IMR-90 (cell line): ENCODE measurements at regions not wholly inside any gene's neighbourhood (a gene's known extent, or its start where the extent isn't known, plus 50 kb on each side); places are given as distances from the start of the nearest gene placed in this dataset.

Experiments
- ATAC-seq: fragments of 200-7000 bp; cut with Tn5 transposase; 2 replicates; pipeline ENCODE4 v1.9.1; 2020; ENCODE audit warnings: low read depth, mild to moderate bottlenecking, moderate library complexity
- BruUV-seq: library from RNA; stranded (reverse); fragments of 400-500 nt; replicated peaks from 2 replicates; lab custom pipeline; 2021; lab: Mats Ljungman, UMichigan
- CTCF ChIA-PET: fragments of 300-600 bp; formaldehyde crosslinking; extraction: SDS; loops from one replicate; lab custom pipeline; 2021; ENCODE audit warnings: antibody characterized with exemption; lab: Yijun Ruan, JAX
- POLR2A ChIA-PET: fragments of 300-600 bp; sonication (Branson Sonifier 250); formaldehyde crosslinking; loops from one replicate; lab custom pipeline; 2022; ENCODE audit warnings: antibody characterized with exemption; ENCODE audit not compliant: unreplicated experiment; lab: Charles Lee
- DNase-seq: peaks from one replicate; pipeline ENCODE4 v3.0.0; 2013
- H2AFZ ChIP-seq: replicated peaks from 2 replicates; pipeline ENCODE3; 2013; ENCODE audit warnings: low read length, mild to moderate bottlenecking; ENCODE audit not compliant: poor library complexity
- H2AK5ac ChIP-seq: 2 replicates; pipeline ENCODE4 v1.6.1; 2013; ENCODE audit warnings: low read depth, low read length, inconsistent platforms
- H2AK9ac ChIP-seq: replicated peaks from 2 replicates; pipeline ENCODE3; 2013; ENCODE audit warnings: mild to moderate bottlenecking, low read depth, low read length, moderate library complexity; ENCODE audit not compliant: poor library complexity
- H2BK120ac ChIP-seq: 2 replicates; pipeline ENCODE4 v1.6.1; 2013; ENCODE audit warnings: low read depth, low read length, inconsistent platforms
- H2BK15ac ChIP-seq: 3 replicates; pipeline ENCODE4 v1.6.1; 2013; ENCODE audit warnings: low read depth, low read length, inconsistent platforms
- H2BK20ac ChIP-seq: 2 replicates; pipeline ENCODE4 v1.6.1; 2013; ENCODE audit warnings: low read depth, mild to moderate bottlenecking, inconsistent platforms, low read length, moderate library complexity
- H2BK5ac ChIP-seq: 2 replicates; pipeline ENCODE4 v1.6.1; 2013; ENCODE audit warnings: mild to moderate bottlenecking, low read depth, low read length, inconsistent platforms; ENCODE audit not compliant: poor library complexity, severe bottlenecking
- H3K14ac ChIP-seq: replicated peaks from 2 replicates; pipeline ENCODE4 v1.6.1; 2013; ENCODE audit warnings: low read depth, low read length, inconsistent platforms
- H3K18ac ChIP-seq: 2 replicates; pipeline ENCODE4 v1.6.1; 2013; ENCODE audit warnings: low read depth, low read length, control low read depth
- H3K23ac ChIP-seq: 2 replicates; pipeline ENCODE4 v1.6.1; 2013; ENCODE audit warnings: low read depth, low read length, inconsistent platforms
- H3K27ac ChIP-seq: 2 replicates; pipeline ENCODE4 v1.5.1; 2013; ENCODE audit warnings: mild to moderate bottlenecking, control low read depth, low read length; ENCODE audit not compliant: insufficient read depth
- H3K27me3 ChIP-seq: 2 replicates; pipeline ENCODE4 v1.6.1; 2013; ENCODE audit warnings: low read length; ENCODE audit not compliant: control insufficient read depth, insufficient read depth
- H3K36me3 ChIP-seq: 2 replicates; pipeline ENCODE4 v1.6.1; 2013; ENCODE audit warnings: low read length, mixed read lengths; ENCODE audit not compliant: control insufficient read depth, insufficient read depth
- H3K4ac ChIP-seq: 2 replicates; pipeline ENCODE4 v1.6.1; 2013; ENCODE audit warnings: low read depth, low read length, inconsistent platforms
- H3K4me1 ChIP-seq: 2 replicates; pipeline ENCODE4 v1.6.1; 2013; ENCODE audit warnings: low read length, mixed read lengths; ENCODE audit not compliant: control insufficient read depth, insufficient read depth
- H3K4me2 ChIP-seq: 2 replicates; pipeline ENCODE4 v1.6.1; 2013; ENCODE audit warnings: low read depth, mild to moderate bottlenecking, control low read depth, low read length, moderate library complexity
- H3K4me3 ChIP-seq: 2 replicates; pipeline ENCODE4 v1.5.1; 2013; ENCODE audit warnings: low read depth, mild to moderate bottlenecking, control low read depth, low read length, moderate library complexity; ENCODE audit not compliant: insufficient read depth
- H3K56ac ChIP-seq: 2 replicates; pipeline ENCODE4 v1.6.1; 2013; ENCODE audit warnings: low read length, inconsistent platforms; ENCODE audit not compliant: insufficient read depth; ENCODE audit errors: extremely low read depth
- H3K79me1 ChIP-seq, 2 experiments: 2 replicates each; pipeline ENCODE4 v1.6.1; 2013; ENCODE audit warnings: low read length in 2 of 2, inconsistent platforms in 1 of 2, low read depth in 1 of 2
- H3K9ac ChIP-seq: 2 replicates; pipeline ENCODE4 v1.6.1; 2013; ENCODE audit warnings: low read depth, low read length, control low read depth
- H3K9me1 ChIP-seq: 2 replicates; pipeline ENCODE4 v1.6.1; 2013; ENCODE audit warnings: low read length, inconsistent platforms; ENCODE audit not compliant: insufficient read depth
- H3K9me3 ChIP-seq: 2 replicates; pipeline ENCODE4 v1.6.1; 2013; ENCODE audit warnings: low read length; ENCODE audit not compliant: control insufficient read depth, insufficient read depth
- H4K20me1 ChIP-seq: 2 replicates; pipeline ENCODE4 v1.6.1; 2013; ENCODE audit warnings: low read length, inconsistent platforms; ENCODE audit not compliant: insufficient read depth
- H4K5ac ChIP-seq: 2 replicates; pipeline ENCODE4 v1.6.1; 2013; ENCODE audit warnings: mild to moderate bottlenecking, low read depth, low read length, control low read depth
- H4K8ac ChIP-seq, 2 experiments: 2 replicates each; pipeline ENCODE4 v1.6.1; 2013; ENCODE audit warnings: low read depth in 2 of 2, low read length in 2 of 2, control low read depth in 1 of 2, inconsistent platforms in 1 of 2
- H4K91ac ChIP-seq: 2 replicates; pipeline ENCODE4 v1.6.1; 2013; ENCODE audit warnings: low read depth, low read length, inconsistent platforms; ENCODE audit not compliant: insufficient read depth
- BHLHE40 ChIP-seq: fragments of 150-350 bp; IDR thresholded peaks from 2 replicates; pipeline ENCODE4 v1.6.1; 2016; ENCODE audit warnings: mild to moderate bottlenecking, low read depth, low read length
- CHD1 ChIP-seq: IDR thresholded peaks from 2 replicates; pipeline ENCODE4 v1.6.1; 2012; ENCODE audit warnings: low read depth, low read length, improper control_type of control experiment
- FOS ChIP-seq: fragments of 150-350 bp; IDR thresholded peaks from 2 replicates; pipeline ENCODE4 v1.6.1; 2016; ENCODE audit warnings: low read depth, low read length
- MAFK ChIP-seq: IDR thresholded peaks from 2 replicates; pipeline ENCODE4 v1.6.1; 2012; ENCODE audit warnings: low read depth, low read length, improper control_type of control experiment
- MAZ ChIP-seq: IDR thresholded peaks from 2 replicates; pipeline ENCODE4 v1.6.1; 2012; ENCODE audit warnings: low read depth, mild to moderate bottlenecking, low read length, improper control_type of control experiment, moderate library complexity, borderline replicate concordance
- MXI1 ChIP-seq: IDR thresholded peaks from 2 replicates; pipeline ENCODE4 v1.6.1; 2012; ENCODE audit warnings: low read depth, mild to moderate bottlenecking, low read length, moderate library complexity, borderline replicate concordance
- NFE2L2 ChIP-seq: fragments of 150-350 bp; IDR thresholded peaks from 2 replicates; pipeline ENCODE4 v1.6.1; 2016; ENCODE audit warnings: low read depth, mild to moderate bottlenecking, low read length
- POLR2A ChIP-seq: IDR thresholded peaks from 2 replicates; pipeline ENCODE4 v1.6.1; 2012; ENCODE audit warnings: mild to moderate bottlenecking, low read depth, low read length
- RAD21 ChIP-seq: IDR thresholded peaks from 2 replicates; pipeline ENCODE4 v1.6.1; 2012; ENCODE audit warnings: low read length, improper control_type of control experiment
- RCOR1 ChIP-seq: IDR thresholded peaks from 2 replicates; pipeline ENCODE4 v1.6.1; 2012; ENCODE audit warnings: mild to moderate bottlenecking, low read length, improper control_type of control experiment; ENCODE audit not compliant: insufficient replicate concordance
- RFX5 ChIP-seq: IDR thresholded peaks from 2 replicates; pipeline ENCODE4 v1.8.0; 2012; ENCODE audit warnings: low read depth, mild to moderate bottlenecking, low read length, moderate library complexity
- SMC3 ChIP-seq: fragments of 150-350 bp; IDR thresholded peaks from 2 replicates; pipeline ENCODE4 v1.6.1; 2016; ENCODE audit warnings: low read depth, mild to moderate bottlenecking, antibody characterized with exemption, low read length, moderate library complexity
- WGBS, 2 experiments: methylation state at CpG; one replicate each; pipeline versions ENCODE4 v1.1.5 to v1.1.7; 2013; ENCODE audit warnings: missing lambda C conversion rate in 2 of 2; ENCODE audit not compliant: insufficient read length in 1 of 2; ENCODE audit errors: extremely low coverage in 2 of 2; 5-methylcytosine and 5-hydroxymethylcytosine counted together
- dilution Hi-C: fragments of 300-500 bp; cut with HindIII; formaldehyde crosslinking; loops from one replicate; pipeline ENCODE4 v1.14.3; 2018; ENCODE audit warnings: low sequenced_read_pairs; ENCODE audit not compliant: unreplicated experiment
- in situ Hi-C: fragments of 300-500 bp; cut with MboI; formaldehyde crosslinking; loops from 3 replicates; pipeline ENCODE4 v1.14.3; 2019; ENCODE audit warnings: low sequenced_read_pairs, inconsistent platforms, mixed read lengths
- intact Hi-C: fragments of 100-400 bp; cut with micrococcal nuclease; formaldehyde crosslinking; loops from 2 replicates; pipeline ENCODE4 v1.10.0; 2022
- TF ChIP-seq, protein P1 (sequence below): fragments of 150-350 bp; IDR thresholded peaks from 2 replicates; pipeline ENCODE4 v1.6.1; 2017; ENCODE audit warnings: mild to moderate bottlenecking, antibody characterized with exemption, low read length, low read depth
- TF ChIP-seq, protein P2 (sequence below): fragments of 150-350 bp; IDR thresholded peaks from 2 replicates; pipeline ENCODE4 v1.6.1; 2016; ENCODE audit warnings: low read depth, mild to moderate bottlenecking, low read length, moderate library complexity, borderline replicate concordance

DNA sequence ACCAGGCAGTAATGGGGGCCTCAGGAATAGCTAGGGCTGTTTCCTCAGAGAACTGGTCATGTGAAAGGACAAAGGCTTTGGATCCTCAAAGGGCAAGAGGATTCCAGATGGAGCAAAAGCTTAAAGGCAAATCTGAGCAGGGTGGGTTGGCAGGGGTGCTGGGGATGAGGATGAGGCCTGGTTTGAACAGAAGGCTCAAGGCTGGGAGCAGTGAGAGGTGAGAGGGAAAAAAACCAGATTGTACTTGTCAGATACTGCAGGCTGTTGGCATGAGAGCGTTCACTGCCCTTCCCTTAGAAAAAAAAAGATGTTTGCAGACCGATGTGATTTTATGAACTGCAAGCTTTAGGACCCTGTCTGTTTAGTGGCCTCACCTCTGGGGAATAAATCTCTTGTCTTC is 63.4 kb downstream of the PABIR2 start:
- no peak overlapping the region for H3K27ac ChIP-seq
- H4K20me1 ChIP-seq: no peaks in the 10 kb centered on the region
- CTCF ChIA-PET: no interaction called here
- no peak overlapping the region for H2BK5ac ChIP-seq
- H3K23ac ChIP-seq: no peak overlapping the region
- peaks cover 12% of the 10 kb centered on the region for H3K4me1 ChIP-seq
- no peak overlapping the region for H4K91ac ChIP-seq
- no peak overlapping the region; the same call in 1 of the 2 replicates for H2AK5ac ChIP-seq
- peak overlapping the region in 1 of 2 experiments; percentile 40; a peak in 1 of 4 replicates for H4K8ac ChIP-seq
- no peak overlapping the region for H3K4me3 ChIP-seq
- no peak for ATAC-seq
- H3K9me1 ChIP-seq: peaks cover 10% of the 10 kb centered on the region; the same call in 1 of the 2 replicates
- H3K9me3 ChIP-seq: no peaks in the 10 kb centered on the region
- no peak overlapping the region for H2AFZ ChIP-seq
- in situ Hi-C loops (no loop called here), dilution Hi-C loops (no loop called here), intact Hi-C loops (no loop called here)
- no TSS peak for BruUV-seq
- H3K4me2 ChIP-seq: no peak overlapping the region
- H3K79me1 ChIP-seq: no peaks in the 10 kb centered on the region
- H3K9ac ChIP-seq: no peak overlapping the region
- H3K36me3 ChIP-seq: no peaks in the 10 kb centered on the region
- H3K56ac ChIP-seq: no peak overlapping the region
- H3K4ac ChIP-seq: peak overlapping the region; percentile 67
- no peak overlapping the region for H2BK15ac ChIP-seq
- H3K27me3 ChIP-seq: peaks cover 3% of the 10 kb centered on the region; the same call in 1 of the 2 replicates
- H4K5ac ChIP-seq: no peak overlapping the region; the same call in 1 of the 2 replicates
- peak overlapping the region; percentile 78; the same call in 1 of the 2 replicates for H2BK120ac ChIP-seq
- H3K14ac ChIP-seq: no peak overlapping the region
- POLR2A ChIA-PET: no interaction called here
- H2BK20ac ChIP-seq: 0 out of 2 replicates have a peak overlapping the region, but pooled peaks have one; percentile 70
- H3K18ac ChIP-seq: peak overlapping the region; percentile 14; the same call in 1 of the 2 replicates
- H2AK9ac ChIP-seq: no peak overlapping the region
- TF ChIP-seq POLR2A (no peak), NFE2L2 (no peak), SMC3 (no peak), MAFK (no peak), RAD21 (no peak), FOS (no peak), RCOR1 (no peak), RFX5 (no peak), CHD1 (no peak), MXI1 (no peak), BHLHE40 (no peak), MAZ (no peak)
- TF ChIP-seq, protein P1, sequence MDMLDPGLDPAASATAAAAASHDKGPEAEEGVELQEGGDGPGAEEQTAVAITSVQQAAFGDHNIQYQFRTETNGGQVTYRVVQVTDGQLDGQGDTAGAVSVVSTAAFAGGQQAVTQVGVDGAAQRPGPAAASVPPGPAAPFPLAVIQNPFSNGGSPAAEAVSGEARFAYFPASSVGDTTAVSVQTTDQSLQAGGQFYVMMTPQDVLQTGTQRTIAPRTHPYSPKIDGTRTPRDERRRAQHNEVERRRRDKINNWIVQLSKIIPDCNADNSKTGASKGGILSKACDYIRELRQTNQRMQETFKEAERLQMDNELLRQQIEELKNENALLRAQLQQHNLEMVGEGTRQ: no peak
- TF ChIP-seq, protein P2, sequence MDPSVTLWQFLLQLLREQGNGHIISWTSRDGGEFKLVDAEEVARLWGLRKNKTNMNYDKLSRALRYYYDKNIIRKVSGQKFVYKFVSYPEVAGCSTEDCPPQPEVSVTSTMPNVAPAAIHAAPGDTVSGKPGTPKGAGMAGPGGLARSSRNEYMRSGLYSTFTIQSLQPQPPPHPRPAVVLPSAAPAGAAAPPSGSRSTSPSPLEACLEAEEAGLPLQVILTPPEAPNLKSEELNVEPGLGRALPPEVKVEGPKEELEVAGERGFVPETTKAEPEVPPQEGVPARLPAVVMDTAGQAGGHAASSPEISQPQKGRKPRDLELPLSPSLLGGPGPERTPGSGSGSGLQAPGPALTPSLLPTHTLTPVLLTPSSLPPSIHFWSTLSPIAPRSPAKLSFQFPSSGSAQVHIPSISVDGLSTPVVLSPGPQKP: no peak
- no CpG with 5 or more reads among the region's 2 CpGs for WGBS, 2 experiments
- no peak for DNase-seq
